HepG2 (cell line): ENCODE measurements at regions not wholly inside any gene's neighbourhood (a gene's known extent, or its start where the extent isn't known, plus 50 kb on each side); places are given as distances from the start of the nearest gene placed in this dataset.
A peak's percentile ranks its signal among the peaks of the same experiment; 100 is the strongest.

Source experiments
- AFF4 ChIP-seq: sonication (generic); formaldehyde crosslinking; IDR thresholded peaks from 2 replicates; pipeline ENCODE4 v1.4.0; 2020; ENCODE audit warnings: missing genetic modification reagents
- CENPBD1 ChIP-seq: sonication (generic); formaldehyde crosslinking; IDR thresholded peaks from 2 replicates; pipeline ENCODE4 v1.8.0; 2022; ENCODE audit warnings: missing genetic modification reagents, low read depth, mild to moderate bottlenecking, borderline replicate concordance
- GFI1 ChIP-seq: sonication (generic); formaldehyde crosslinking; IDR thresholded peaks from 2 replicates; pipeline ENCODE4 v1.5.0; 2020; ENCODE audit warnings: missing genetic modification reagents, mild to moderate bottlenecking, borderline replicate concordance
- HOXA5 ChIP-seq: sonication (generic); formaldehyde crosslinking; IDR thresholded peaks from 2 replicates; pipeline ENCODE4 v1.4.0; 2020; ENCODE audit warnings: missing genetic modification reagents
- LCORL ChIP-seq, 2 experiments: fragments of 450-650 bp in 1 of 2; sonication (generic) in 1 of 2; formaldehyde crosslinking in 1 of 2; IDR thresholded peaks; 2 replicates each; pipeline versions ENCODE4 v1.5.0 to v1.6.1; 2017 to 2020; ENCODE audit warnings: antibody characterized with exemption in 1 of 2, missing genetic modification reagents in 1 of 2
- MAZ ChIP-seq, 2 experiments: sonication (generic) in 1 of 2; formaldehyde crosslinking in 1 of 2; IDR thresholded peaks; 2 replicates each; pipeline versions ENCODE4 v1.5.0 to v1.6.1; 2012 to 2020; ENCODE audit warnings: low read depth in 2 of 2, mild to moderate bottlenecking in 2 of 2, borderline replicate concordance in 1 of 2, improper control_type of control experiment in 1 of 2, low read length in 1 of 2, missing genetic modification reagents in 1 of 2, moderate library complexity in 1 of 2
- NFE2L2 ChIP-seq: fragments of 150-350 bp; IDR thresholded peaks from 2 replicates; pipeline ENCODE4 v1.6.1; 2014; ENCODE audit warnings: low read length
- ONECUT2 ChIP-seq: sonication (generic); formaldehyde crosslinking; IDR thresholded peaks from 2 replicates; pipeline ENCODE4 v1.4.0; 2020; ENCODE audit warnings: missing genetic modification reagents
- PCBP1 ChIP-seq: fragments of 200-400 bp; formaldehyde crosslinking; IDR thresholded peaks from 2 replicates; pipeline ENCODE4 v1.6.1; 2017; ENCODE audit warnings: mild to moderate bottlenecking, low read depth, low read length, borderline replicate concordance
- PHF21A ChIP-seq: sonication (generic); formaldehyde crosslinking; IDR thresholded peaks from 2 replicates; pipeline ENCODE4 v1.5.0; 2020; ENCODE audit warnings: mild to moderate bottlenecking, missing genetic modification reagents
- RBM39 ChIP-seq: fragments of 200-400 bp; formaldehyde crosslinking; IDR thresholded peaks from one replicate; pipeline ENCODE4 v1.6.1; 2018; ENCODE audit warnings: antibody characterized with exemption, mild to moderate bottlenecking, low read depth, low read length; ENCODE audit not compliant: poor library complexity, severe bottlenecking
- THAP11 ChIP-seq: IDR thresholded peaks from 2 replicates; pipeline ENCODE4 v1.6.1; 2016; ENCODE audit warnings: missing biosample characterization, missing genetic modification reagents
- ZBED4 ChIP-seq: sonication (generic); formaldehyde crosslinking; IDR thresholded peaks from 2 replicates; pipeline ENCODE4 v1.4.0; 2020; ENCODE audit warnings: missing genetic modification reagents, borderline replicate concordance
- ZNF101 ChIP-seq: sonication (generic); formaldehyde crosslinking; IDR thresholded peaks from 2 replicates; pipeline ENCODE4 v1.4.0; 2020; ENCODE audit warnings: mild to moderate bottlenecking, low read depth, missing genetic modification reagents, borderline replicate concordance
- ZNF124 ChIP-seq: sonication (generic); formaldehyde crosslinking; IDR thresholded peaks from 2 replicates; pipeline ENCODE4 v1.4.0; 2020; ENCODE audit warnings: missing genetic modification reagents
- ZNF414 ChIP-seq: sonication (generic); formaldehyde crosslinking; IDR thresholded peaks from 2 replicates; pipeline ENCODE4 v1.5.0; 2020; ENCODE audit warnings: missing genetic modification reagents
- ZNF878 ChIP-seq: sonication (generic); formaldehyde crosslinking; IDR thresholded peaks from 2 replicates; pipeline ENCODE4 v1.8.1; 2023; ENCODE audit warnings: mild to moderate bottlenecking, missing genetic modification reagents, moderate library complexity

GRCh38 chr6:53433261-53433950 lies 84.7 kb upstream of the ELOVL5 start (continued):
- no peak for TF ChIP-seq AFF4 (CRISPR knock-in tag)
- TF ChIP-seq LCORL (IDR thresholded peaks at IDR 0.05) = no peak
- TF ChIP-seq LCORL (CRISPR knock-in tag; IDR thresholded peaks at IDR 0.05) = no peak
- TF ChIP-seq THAP11 (CRISPR knock-in tag) = no peak
- no peak for TF ChIP-seq ONECUT2 (CRISPR knock-in tag)
- peak; percentile 58; the same call in 1 of the 2 replicates for TF ChIP-seq GFI1 (CRISPR knock-in tag)
- no peak for TF ChIP-seq MAZ (IDR thresholded peaks at IDR 0.05; ENCODE audit: borderline replicate concordance, low read depth, low read length)
- no peak for TF ChIP-seq MAZ (CRISPR knock-in tag; IDR thresholded peaks at IDR 0.05; ENCODE audit: low read depth)
- no peak for TF ChIP-seq PCBP1
- TF ChIP-seq PHF21A = no peak
- no peak for TF ChIP-seq NFE2L2
- TF ChIP-seq CENPBD1 = no peak
- TF ChIP-seq ZNF878 = no peak
- no peak for TF ChIP-seq ZNF124 (CRISPR knock-in tag)
- TF ChIP-seq RBM39 = no peak
- TF ChIP-seq ZNF414 (CRISPR knock-in tag) = no peak
- no peak for TF ChIP-seq ZBED4 (CRISPR knock-in tag)
- no peak for TF ChIP-seq HOXA5 (CRISPR knock-in tag)
- no peak for TF ChIP-seq ZNF101 (CRISPR knock-in tag)
